Tibial nerve (tissue), 4 donors: ENCODE measurements at regions not wholly inside any gene's neighbourhood (a gene's known extent, or its start where the extent isn't known, plus 50 kb on each side); places are given as distances from the start of the nearest gene placed in this dataset.

Source experiments
- DNase-seq, 2 donors: peaks; one replicate each; pipeline ENCODE4 v3.0.0-alpha.2; 2019; ENCODE audit warnings: low spot score in 2 of 2
- H3K27ac ChIP-seq, 4 donors: fragments of 200-600 bp; sonication (generic) in 3 of 4; one replicate each; pipeline ENCODE4 v1.5.1; 2017 to 2019; ENCODE audit warnings: mild to moderate bottlenecking in 1 of 4
- H3K27me3 ChIP-seq, 2 donors: fragments of 200-600 bp; sonication (generic) in 1 of 2; one replicate each; pipeline versions ENCODE4 v1.5.1 to v1.6.0; 2017 to 2019
- H3K36me3 ChIP-seq, 3 donors: fragments of 200-600 bp; sonication (generic); one replicate each; pipeline ENCODE4 v1.5.1; 2018 to 2019
- H3K4me1 ChIP-seq, 4 donors: fragments of 200-600 bp; sonication (generic) in 3 of 4; one replicate each; pipeline ENCODE4 v1.5.1; 2017 to 2019
- H3K4me3 ChIP-seq, 4 donors: fragments of 200-600 bp; sonication (generic) in 3 of 4; one replicate each; pipeline ENCODE4 v1.5.1; 2017 to 2019; ENCODE audit warnings: mild to moderate bottlenecking in 1 of 4, moderate library complexity in 1 of 4
- H3K9me3 ChIP-seq, 4 donors: fragments of 200-600 bp; sonication (generic) in 3 of 4; one replicate each; pipeline ENCODE4 v1.5.1; 2017 to 2019
- EP300 ChIP-seq, 2 donors: sonication (generic); formaldehyde crosslinking; IDR thresholded peaks; one replicate each; pipeline ENCODE4 v1.6.1; 2017; ENCODE audit warnings: antibody characterized with exemption in 2 of 2, mild to moderate bottlenecking in 1 of 2
- POLR2A ChIP-seq, 2 donors: fragments of 450-650 bp; IDR thresholded peaks; one replicate each; pipeline ENCODE4 v1.6.1; 2017; ENCODE audit warnings: antibody characterized with exemption in 2 of 2, mild to moderate bottlenecking in 2 of 2, moderate library complexity in 2 of 2
- WGBS, 2 donors: methylation state at CpG; one replicate each; pipeline ENCODE4 v1.1.5; 2018; 5-methylcytosine and 5-hydroxymethylcytosine counted together
- TF ChIP-seq, protein P1 (sequence below), 5 experiments: fragments of 200-600 bp in 3 of 5; fragments of 450-650 bp in 2 of 5; sonication (generic) in 3 of 5; IDR thresholded peaks; one replicate each; pipeline ENCODE4 v1.5.1; 2016 to 2019; ENCODE audit warnings: antibody characterized with exemption in 5 of 5, mild to moderate bottlenecking in 3 of 5, moderate library complexity in 2 of 5

DNA sequence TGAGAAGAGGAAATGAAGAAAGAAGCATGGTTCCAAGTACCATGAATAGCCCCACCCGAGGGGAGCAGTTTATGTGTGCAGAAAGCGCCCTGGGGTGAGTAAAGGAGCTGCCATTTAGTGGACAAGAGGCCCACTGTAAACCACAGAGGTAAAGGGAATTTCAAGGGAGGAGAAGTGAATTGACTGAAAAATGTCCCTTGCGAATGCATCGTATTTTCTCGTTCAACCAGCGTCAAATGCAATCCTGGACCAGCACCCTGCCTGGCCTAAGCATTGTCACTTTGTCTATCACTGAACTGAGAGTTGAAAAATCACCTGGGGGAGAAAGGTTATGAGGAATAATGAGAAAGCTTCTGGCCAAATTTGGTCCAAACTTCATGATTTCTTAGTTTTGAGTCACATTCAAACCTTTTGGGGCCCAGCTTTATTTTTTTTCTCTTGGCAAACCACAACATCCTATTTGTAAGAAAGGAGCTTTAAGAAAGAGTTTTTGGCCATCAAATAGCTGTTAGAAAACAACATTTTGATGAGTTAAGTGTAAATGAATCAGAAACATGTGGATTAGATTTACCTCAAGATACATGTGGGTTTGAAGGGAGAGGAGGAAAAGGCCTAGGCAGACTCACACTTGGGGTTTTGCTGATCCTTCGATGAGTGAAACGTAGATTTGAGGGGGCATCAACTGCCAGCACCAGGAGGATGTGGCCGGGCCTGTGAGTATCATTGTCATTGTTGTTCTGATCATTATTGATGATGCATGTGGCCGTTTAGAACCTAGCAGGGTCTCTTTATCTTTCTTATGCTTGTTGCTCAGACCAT lies 214.0 kb downstream of the CLIC5 start:
- Histone ChIP-seq H3K9me3 (no peaks in the 10 kb centered on the region), H3K4me1 (peaks cover 0 to 5% (median 0%) of the 10 kb centered on the region in 4 donors), H3K27me3 (no peaks in the 10 kb centered on the region), H3K27ac (peak overlapping the region in 1 of 4 donors; percentile 28), H3K4me3 (no peak overlapping the region), H3K36me3 (no peaks in the 10 kb centered on the region)
- TF ChIP-seq EP300 (IDR thresholded peaks at IDR 0.05) (no peak), POLR2A (IDR thresholded peaks at IDR 0.05) (no peak)
- TF ChIP-seq, protein P1, sequence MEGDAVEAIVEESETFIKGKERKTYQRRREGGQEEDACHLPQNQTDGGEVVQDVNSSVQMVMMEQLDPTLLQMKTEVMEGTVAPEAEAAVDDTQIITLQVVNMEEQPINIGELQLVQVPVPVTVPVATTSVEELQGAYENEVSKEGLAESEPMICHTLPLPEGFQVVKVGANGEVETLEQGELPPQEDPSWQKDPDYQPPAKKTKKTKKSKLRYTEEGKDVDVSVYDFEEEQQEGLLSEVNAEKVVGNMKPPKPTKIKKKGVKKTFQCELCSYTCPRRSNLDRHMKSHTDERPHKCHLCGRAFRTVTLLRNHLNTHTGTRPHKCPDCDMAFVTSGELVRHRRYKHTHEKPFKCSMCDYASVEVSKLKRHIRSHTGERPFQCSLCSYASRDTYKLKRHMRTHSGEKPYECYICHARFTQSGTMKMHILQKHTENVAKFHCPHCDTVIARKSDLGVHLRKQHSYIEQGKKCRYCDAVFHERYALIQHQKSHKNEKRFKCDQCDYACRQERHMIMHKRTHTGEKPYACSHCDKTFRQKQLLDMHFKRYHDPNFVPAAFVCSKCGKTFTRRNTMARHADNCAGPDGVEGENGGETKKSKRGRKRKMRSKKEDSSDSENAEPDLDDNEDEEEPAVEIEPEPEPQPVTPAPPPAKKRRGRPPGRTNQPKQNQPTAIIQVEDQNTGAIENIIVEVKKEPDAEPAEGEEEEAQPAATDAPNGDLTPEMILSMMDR (IDR thresholded peaks at IDR 0.05) = no peak
- no peak for DNase-seq
- 43 to 53% methylated on average over 10 of the region's 10 CpGs for WGBS, 2 donors

DNA sequence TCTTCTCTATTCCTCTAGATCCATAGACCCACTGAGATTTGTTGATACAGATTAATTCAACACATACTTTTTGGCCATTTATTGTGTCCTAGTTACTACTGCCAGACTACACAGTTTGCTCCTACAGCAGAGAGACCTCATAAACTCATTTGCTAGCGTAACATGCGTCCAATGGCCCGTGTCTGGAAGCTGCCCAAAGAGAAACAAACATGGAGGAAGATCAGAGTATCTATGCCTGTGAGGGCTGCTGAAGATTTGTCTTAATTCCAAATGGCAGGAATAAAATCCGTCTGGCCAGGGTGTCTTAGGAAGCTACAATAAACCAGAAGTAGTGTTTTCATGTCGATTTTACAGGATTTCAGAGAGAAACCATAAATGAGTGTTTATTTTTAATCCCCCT lies 214.7 kb downstream of the CLIC5 start:
- peak overlapping the region in 1 of 4 donors; percentile 28 for H3K27ac ChIP-seq
- DNase-seq = no peak
- H3K27me3 ChIP-seq = no peaks in the 10 kb centered on the region
- H3K9me3 ChIP-seq = no peaks in the 10 kb centered on the region
- peaks cover 0 to 5% (median 0%) of the 10 kb centered on the region in 4 donors for H3K4me1 ChIP-seq
- H3K36me3 ChIP-seq = no peaks in the 10 kb centered on the region
- TF ChIP-seq EP300 (IDR thresholded peaks at IDR 0.05) (no peak), POLR2A (IDR thresholded peaks at IDR 0.05) (no peak)
- TF ChIP-seq, protein P1 (IDR thresholded peaks at IDR 0.05) = no peak
- WGBS, 2 donors = 33% methylated on average over 5 of the region's 5 CpGs
- no peak overlapping the region for H3K4me3 ChIP-seq

DNA sequence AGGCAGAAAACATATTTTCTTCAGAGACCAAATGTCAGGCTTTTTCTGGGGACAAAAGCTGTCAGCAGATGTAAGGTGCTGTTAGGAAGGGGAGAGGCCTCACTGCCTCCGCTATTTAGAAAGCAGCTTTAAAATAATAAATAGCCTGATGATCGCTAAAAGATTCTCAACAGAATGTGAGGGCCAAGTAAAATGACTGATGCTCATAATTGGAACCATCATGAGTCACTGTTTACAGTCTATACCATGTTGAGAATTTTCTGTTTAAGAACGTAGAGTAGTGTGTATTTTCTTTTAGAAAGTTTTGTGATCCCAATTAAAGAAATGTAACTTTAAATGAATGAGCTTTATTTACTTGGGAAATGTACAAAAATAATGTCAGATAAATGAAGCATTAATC lies 220.0 kb downstream of the CLIC5 start:
- TF ChIP-seq POLR2A (IDR thresholded peaks at IDR 0.05) (no peak), EP300 (IDR thresholded peaks at IDR 0.05) (no peak)
- TF ChIP-seq, protein P1 (IDR thresholded peaks at IDR 0.05) = no peak
- DNase-seq = no peak
- H3K27ac ChIP-seq = no peak overlapping the region
- H3K4me3 ChIP-seq = no peak overlapping the region
- 78 to 85% methylated on average over 3 of the region's 3 CpGs for WGBS, 2 donors
- no peaks in the 10 kb centered on the region for H3K36me3 ChIP-seq
- no peaks in the 10 kb centered on the region for H3K4me1 ChIP-seq
- H3K27me3 ChIP-seq = no peaks in the 10 kb centered on the region
- H3K9me3 ChIP-seq = no peaks in the 10 kb centered on the region

DNA sequence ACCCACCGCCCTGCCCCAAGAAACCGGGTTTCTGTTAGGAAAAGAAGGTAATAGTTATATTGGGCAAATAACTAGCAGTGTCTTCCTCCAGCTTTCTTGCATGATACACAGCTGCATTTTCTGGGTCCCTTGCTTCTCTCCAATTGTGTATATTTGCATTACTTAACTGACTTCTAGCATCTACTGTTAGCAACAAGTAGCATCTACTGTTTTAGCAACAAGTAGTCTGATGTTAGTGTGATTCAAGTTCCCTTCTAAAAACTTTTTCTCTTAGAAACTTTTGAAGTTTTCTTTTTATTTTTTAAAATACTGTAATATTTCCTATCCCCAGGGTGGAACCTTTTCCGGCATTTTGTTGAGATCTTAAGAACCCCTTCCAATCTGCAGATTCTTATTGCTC lies 221.2 kb downstream of the CLIC5 start:
- Histone ChIP-seq H3K36me3 (no peaks in the 10 kb centered on the region), H3K27me3 (no peaks in the 10 kb centered on the region), H3K4me1 (no peaks in the 10 kb centered on the region), H3K4me3 (no peak overlapping the region), H3K9me3 (no peaks in the 10 kb centered on the region), H3K27ac (no peak overlapping the region)
- DNase-seq = no peak
- 89 to 98% methylated on average over 3 of the region's 3 CpGs for WGBS, 2 donors
- TF ChIP-seq POLR2A (IDR thresholded peaks at IDR 0.05) (no peak), EP300 (IDR thresholded peaks at IDR 0.05) (no peak)
- TF ChIP-seq, protein P1 (IDR thresholded peaks at IDR 0.05) = no peak
